Small intestine (tissue), 7 donors: ENCODE measurements at regions not wholly inside any gene's neighbourhood (a gene's known extent, or its start where the extent isn't known, plus 50 kb on each side); places are given as distances from the start of the nearest gene placed in this dataset.

Source experiments
- DNase-seq, 2 donors: peaks; one replicate each; pipeline versions ENCODE4 v3.0.0 to v3.0.0-alpha.2; 2013
- FAIRE-seq: peaks from 2 replicates; lab custom pipeline; 2012; peaks lifted over from hg19 to GRCh38; lab: Jason Lieb, UNC
- H3K27ac ChIP-seq, 3 donors: one replicate each; pipeline ENCODE4 v1.5.1; 2013; ENCODE audit warnings: low read length in 2 of 3, mild to moderate bottlenecking in 2 of 3, control low read depth in 1 of 3, inconsistent platforms in 1 of 3, low read depth in 1 of 3, moderate library complexity in 1 of 3
- H3K27me3 ChIP-seq, 3 donors: one replicate each; pipeline ENCODE4 v1.6.1; 2013; ENCODE audit warnings: low read length in 3 of 3, inconsistent platforms in 1 of 3; ENCODE audit not compliant: control insufficient read depth in 3 of 3, insufficient read depth in 3 of 3
- H3K36me3 ChIP-seq, 3 donors: one replicate each; pipeline ENCODE4 v1.6.1; 2013; ENCODE audit warnings: low read length in 3 of 3, inconsistent platforms in 1 of 3, low read depth in 1 of 3, mild to moderate bottlenecking in 1 of 3, moderate library complexity in 1 of 3; ENCODE audit not compliant: control insufficient read depth in 3 of 3, insufficient read depth in 2 of 3
- H3K4me1 ChIP-seq, 3 donors: one replicate each; pipeline ENCODE4 v1.6.1; 2013; ENCODE audit warnings: low read length in 2 of 3, inconsistent platforms in 1 of 3, low read depth in 1 of 3, mild to moderate bottlenecking in 1 of 3, moderate library complexity in 1 of 3; ENCODE audit not compliant: control insufficient read depth in 3 of 3, insufficient read depth in 2 of 3
- H3K4me3 ChIP-seq, 3 donors: one replicate each; pipeline ENCODE4 v1.5.1; 2013; ENCODE audit warnings: low read length in 3 of 3, control low read depth in 1 of 3, inconsistent platforms in 1 of 3, low read depth in 1 of 3, mild to moderate bottlenecking in 1 of 3, moderate library complexity in 1 of 3
- H3K9me3 ChIP-seq, 2 donors: one replicate each; pipeline ENCODE4 v1.6.1; 2013; ENCODE audit warnings: low read depth in 1 of 2, low read length in 1 of 2; ENCODE audit not compliant: control insufficient read depth in 2 of 2, insufficient read depth in 1 of 2
- WGBS, 3 donors: extraction: QIAGEN DNeasy Blood & Tissue Kit; methylation state at CpG; one replicate each; pipeline ENCODE4 v1.1.7; 2013; 5-methylcytosine and 5-hydroxymethylcytosine counted together
- donor health status: healthy with polysubstance abuse.
- donor health status: control.
- donor health status: control.
- donor health status: Bipolar disorder and iron deficiency.
- donor health status: healthy.

DNA sequence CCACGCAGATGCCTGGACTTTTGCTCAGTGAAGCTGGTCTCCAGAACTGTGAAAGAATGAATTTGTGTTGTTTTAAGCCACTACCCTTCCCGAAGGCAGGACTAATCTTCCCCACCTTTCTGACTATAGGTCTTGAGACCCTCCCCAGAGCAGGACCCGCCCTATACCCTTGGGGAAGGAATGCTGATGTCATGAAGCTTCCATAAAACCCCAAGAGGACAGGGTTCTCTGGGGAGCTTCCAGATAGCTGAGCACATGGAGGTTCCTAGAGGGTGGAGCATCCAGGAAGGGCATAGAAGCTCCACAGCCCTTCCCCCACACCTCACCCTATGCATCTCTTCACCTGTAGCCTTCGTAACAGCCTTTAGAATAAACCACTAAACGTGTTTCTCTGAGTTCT lies 287.8 kb downstream of the SOX9 start:
- DNase-seq (no peak), FAIRE-seq (no peak)
- Histone ChIP-seq H3K36me3 (peaks cover 0 to 10% (median 0%) of the 10 kb centered on the region in 3 donors), H3K4me1 (peaks cover 9 to 70% (median 16%) of the 10 kb centered on the region in 3 donors), H3K27me3 (no peaks in the 10 kb centered on the region), H3K4me3 (no peak overlapping the region), H3K9me3 (no peaks in the 10 kb centered on the region), H3K27ac (peak overlapping the region in 2 of 3 donors; percentile 15 to 55)
- WGBS, 3 donors = 69 to 77% (median 72%) methylated on average over 5 of the region's 5 CpGs

- WGBS, 3 donors = 84 to 89% (median 86%) methylated on average over 2 of the region's 2 CpGs
- Histone ChIP-seq H3K36me3 (peaks cover 0 to 10% (median 0%) of the 10 kb centered on the region in 3 donors), H3K4me1 (peaks cover 6 to 71% (median 20%) of the 10 kb centered on the region in 3 donors), H3K27ac (no peak overlapping the region), H3K27me3 (no peaks in the 10 kb centered on the region), H3K9me3 (no peaks in the 10 kb centered on the region), H3K4me3 (no peak overlapping the region)
- DNase-seq (no peak), FAIRE-seq (no peak)
Observed at GRCh38 chr17:72409405-72410002, 288.7 kb downstream of the SOX9 start.

- Histone ChIP-seq H3K9me3 (no peaks in the 10 kb centered on the region), H3K27ac (no peak overlapping the region), H3K4me3 (no peak overlapping the region), H3K27me3 (no peaks in the 10 kb centered on the region), H3K4me1 (peaks cover 2 to 68% (median 20%) of the 10 kb centered on the region in 3 donors), H3K36me3 (peaks cover 0 to 11% (median 0%) of the 10 kb centered on the region in 3 donors)
- 68 to 75% (median 73%) methylated on average over 6 of the region's 6 CpGs for WGBS, 3 donors
- FAIRE-seq (no peak), DNase-seq (no peak)
Observed at GRCh38 chr17:72411124-72411563, 290.3 kb downstream of the SOX9 start.

DNA sequence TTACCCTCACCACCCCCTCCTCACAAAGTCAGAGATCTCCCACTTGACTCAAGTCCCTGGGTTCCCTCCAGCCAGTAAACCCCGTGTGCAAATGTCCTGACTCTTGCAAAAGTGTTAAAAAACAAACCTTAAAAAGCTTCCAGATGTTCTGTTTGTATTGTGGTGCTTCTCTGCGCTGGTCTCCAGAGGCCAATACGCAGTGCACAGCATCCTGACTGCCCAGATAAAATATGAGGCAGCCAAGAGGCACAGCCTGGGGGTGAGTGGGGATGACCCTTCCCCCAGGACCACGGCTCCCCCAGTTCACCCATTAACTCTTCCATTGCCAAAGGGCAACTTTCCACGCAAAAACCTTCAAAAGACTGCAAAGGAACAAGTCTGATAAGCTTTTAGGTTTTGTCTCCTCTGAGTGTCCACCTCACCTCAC lies 291.8 kb downstream of the SOX9 start:
- peak overlapping the region in 2 of 3 donors; percentile 41 to 59 for H3K27ac ChIP-seq
- DNase-seq (no peak), FAIRE-seq (no peak)
- H3K27me3 ChIP-seq = no peaks in the 10 kb centered on the region
- peaks cover 0 to 53% (median 17%) of the 10 kb centered on the region in 3 donors for H3K4me1 ChIP-seq
- peaks cover under 1 to 6% of the 10 kb centered on the region in 2 donors for H3K9me3 ChIP-seq
- H3K4me3 ChIP-seq = no peak overlapping the region
- H3K36me3 ChIP-seq = peaks cover 0 to 11% (median 3%) of the 10 kb centered on the region in 3 donors
- WGBS, 3 donors = 45 to 52% (median 49%) methylated on average over 5 of the region's 5 CpGs

- peak overlapping the region in 2 of 3 donors; percentile 41 to 59 for H3K27ac ChIP-seq
- FAIRE-seq = no peak
Observed at GRCh38 chr17:72413077-72414031, 292.5 kb downstream of the SOX9 start.

DNA sequence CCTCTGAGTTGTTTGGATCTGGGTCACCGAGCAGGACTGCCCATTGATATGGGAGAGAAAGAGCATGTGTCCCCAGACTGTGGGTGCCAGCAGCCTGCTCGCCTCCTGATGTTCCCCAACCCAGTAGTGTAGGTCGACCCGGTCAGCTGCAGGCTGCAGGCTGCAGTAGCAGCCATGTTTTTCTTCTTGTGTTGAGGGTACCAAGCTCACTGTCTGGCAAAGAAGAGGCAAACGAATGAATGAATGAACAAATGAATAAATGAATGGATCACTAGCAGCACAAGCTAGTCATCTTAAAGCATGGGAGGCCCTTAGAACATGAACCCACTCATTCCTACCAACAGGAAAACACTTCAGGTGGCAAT lies 293.2 kb downstream of the SOX9 start:
- Histone ChIP-seq H3K27me3 (no peaks in the 10 kb centered on the region), H3K27ac (no peak overlapping the region), H3K4me1 (peaks cover 0 to 42% (median 14%) of the 10 kb centered on the region in 3 donors), H3K36me3 (peaks cover 0 to 19% (median 3%) of the 10 kb centered on the region in 3 donors), H3K4me3 (no peak overlapping the region), H3K9me3 (peaks cover 2 to 16% of the 10 kb centered on the region in 2 donors)
- FAIRE-seq (no peak), DNase-seq (peak in 1 of 2 donors; percentile 36)
- 62 to 85% (median 65%) methylated on average over 5 of the region's 5 CpGs for WGBS, 3 donors

More at GRCh38 chr17:72413077-72414031, 292.5 kb downstream of the SOX9 start:
- Histone ChIP-seq H3K27me3 (no peaks in the 10 kb centered on the region), H3K9me3 (peaks cover 2 to 13% of the 10 kb centered on the region in 2 donors), H3K4me1 (peaks cover 0 to 46% (median 14%) of the 10 kb centered on the region in 3 donors), H3K4me3 (no peak overlapping the region), H3K36me3 (peaks cover 0 to 17% (median 3%) of the 10 kb centered on the region in 3 donors)
- 22 to 68% (median 46%) methylated on average over 23 of the region's 23 CpGs for WGBS, 3 donors
- peak; percentile 81 to 89 for DNase-seq

GRCh38 chr17:72414967-72415853 lies 294.4 kb downstream of the SOX9 start:
- Histone ChIP-seq H3K27ac (no peak overlapping the region), H3K36me3 (peaks cover 0 to 21% (median 3%) of the 10 kb centered on the region in 3 donors), H3K9me3 (peaks cover 2 to 16% of the 10 kb centered on the region in 2 donors), H3K4me1 (peaks cover 5 to 52% (median 18%) of the 10 kb centered on the region in 3 donors), H3K4me3 (no peak overlapping the region), H3K27me3 (no peaks in the 10 kb centered on the region)
- WGBS, 3 donors = 74 to 81% (median 80%) methylated on average over 9 of the region's 9 CpGs
- FAIRE-seq (no peak), DNase-seq (no peak)
